ENCODE measurements at regions not wholly inside any gene's neighbourhood (a gene's known extent, or its start where the extent isn't known, plus 50 kb on each side); places are given as distances from the start of the nearest gene placed in this dataset.

- in situ Hi-C loops (cut with MboI; ENCODE audit: low sequenced_read_pairs, unreplicated experiment): no loop called here
- no peak for DNase-seq (ENCODE audit: low spot score)
- TF ChIP-seq CTCF (IDR thresholded peaks at IDR 0.05; ENCODE audit: borderline replicate concordance, control extremely low read depth, extremely low read depth, insufficient read depth, missing control alignments): no peak
These were observed 50.6 kb upstream of the UBE3C start for GRCh38 chr7:157088136-157088535.

Data from GM13976 (cell line).